ENCODE measurements at regions not wholly inside any gene's neighbourhood (a gene's known extent, or its start where the extent isn't known, plus 50 kb on each side); places are given as distances from the start of the nearest gene placed in this dataset.

GRCh38 chr5:38719916-38720315 is 125.9 kb upstream of the OSMR start:
- DNase-seq: peak; percentile 75

GRCh38 chr5:38720554-38721361 is 125.1 kb upstream of the OSMR start:
- no peak for DNase-seq

- DNase-seq: no peak
These were observed 122.9 kb upstream of the OSMR start for GRCh38 chr5:38722918-38723317.

GRCh38 chr5:38723426-38723825 is 122.4 kb upstream of the OSMR start:
- DNase-seq: no peak

GRCh38 chr5:38724301-38725030 is 121.3 kb upstream of the OSMR start:
- DNase-seq: peak; percentile 80

GRCh38 chr5:38725371-38725865 is 120.4 kb upstream of the OSMR start:
- DNase-seq: no peak

- DNase-seq: no peak
These were observed 119.5 kb upstream of the OSMR start for GRCh38 chr5:38726279-38726678.

- no peak for DNase-seq
These were observed 117.8 kb upstream of the OSMR start for GRCh38 chr5:38728029-38728428.

GRCh38 chr5:38731461-38731860 is 114.4 kb upstream of the OSMR start:
- DNase-seq: no peak

- no peak for DNase-seq
These were observed 111.5 kb upstream of the OSMR start for GRCh38 chr5:38734353-38734752.

GRCh38 chr5:38736089-38736488 is 109.7 kb upstream of the OSMR start:
- DNase-seq: no peak

- no peak for DNase-seq
These were observed 107.8 kb upstream of the OSMR start for GRCh38 chr5:38737976-38738375.

- no peak for DNase-seq
These were observed 106.7 kb upstream of the OSMR start for GRCh38 chr5:38739011-38739704.

- DNase-seq: no peak
These were observed 106.1 kb upstream of the OSMR start for GRCh38 chr5:38739705-38740045.

GRCh38 chr5:38742821-38743220 is 103.0 kb upstream of the OSMR start:
- no peak for DNase-seq

- no peak for DNase-seq
These were observed 102.2 kb upstream of the OSMR start for GRCh38 chr5:38743562-38743961.

GRCh38 chr5:38745836-38746732 is 99.7 kb upstream of the OSMR start:
- no peak for DNase-seq

- no peak for DNase-seq
These were observed 96.0 kb upstream of the OSMR start for GRCh38 chr5:38749861-38750260.

- DNase-seq: no peak
These were observed 94.7 kb upstream of the OSMR start for GRCh38 chr5:38751103-38751502.

GRCh38 chr5:38752012-38752536 is 93.7 kb upstream of the OSMR start:
- DNase-seq: no peak

GRCh38 chr5:38752622-38753021 is 93.2 kb upstream of the OSMR start:
- DNase-seq: peak; percentile 17

GRCh38 chr5:38753141-38753540 is 92.7 kb upstream of the OSMR start:
- no peak for DNase-seq
